NCI-H2196 treated with DMSO at 0.1 percent for 48 hours (cell line): ENCODE measurements at regions not wholly inside any gene's neighbourhood (a gene's known extent, or its start where the extent isn't known, plus 50 kb on each side); places are given as distances from the start of the nearest gene placed in this dataset.
"Not testable (repeated sequence)": the region's sequence is repeated elsewhere in the genome, so short reads cannot be mapped to it uniquely, and the experiment has no call there.

ENCODE experiments used
- DNase-seq: peaks from one replicate; lab custom pipeline; 2025; ENCODE audit not compliant: unreplicated experiment; lab: John Stamatoyannopoulos, UW

DNA sequence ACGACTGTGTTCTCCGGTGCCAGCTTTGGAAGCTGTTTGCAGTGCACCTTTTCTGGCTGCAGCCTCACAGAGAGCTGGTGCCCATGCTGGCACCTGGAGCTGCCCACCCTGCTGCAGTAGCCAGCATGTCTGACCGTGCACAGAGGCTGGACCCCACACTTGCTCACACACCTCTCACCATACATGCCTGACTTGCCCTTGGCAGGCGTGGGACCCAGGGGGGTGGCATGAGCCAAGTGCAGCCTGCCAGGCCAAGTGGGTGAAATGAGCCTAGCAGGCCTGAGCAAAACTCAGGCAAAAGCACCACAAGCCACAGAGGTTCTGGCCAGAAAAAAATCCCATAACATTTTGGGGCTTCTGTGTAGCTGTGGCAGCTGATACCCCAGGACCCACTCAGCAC, 258.8 kb downstream of the XPNPEP1 start:
- no peak for DNase-seq

GRCh38 chr10:109663122-109663521, 260.2 kb downstream of the XPNPEP1 start:
- DNase-seq = no peak

DNA sequence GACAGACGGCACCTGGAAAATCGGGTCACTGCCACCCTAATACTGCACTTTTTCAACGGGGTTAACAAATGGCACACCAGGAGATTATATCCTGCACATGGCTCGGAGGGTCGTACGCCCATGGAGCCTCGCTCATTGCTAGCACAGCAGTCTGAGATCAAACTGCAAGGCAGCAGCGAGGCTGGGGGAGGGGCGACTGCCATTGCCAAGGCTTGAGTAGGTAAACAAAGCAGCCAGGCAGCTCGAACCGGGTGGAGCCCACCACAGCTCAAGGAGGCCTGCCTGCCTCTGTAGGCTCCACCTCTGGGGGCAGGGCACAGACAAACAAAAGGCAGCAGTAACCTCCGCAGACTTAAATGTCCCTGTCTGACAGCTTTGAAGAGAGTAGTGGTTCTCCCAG, 270.7 kb downstream of the XPNPEP1 start:
- not testable (repeated sequence) for DNase-seq

DNA sequence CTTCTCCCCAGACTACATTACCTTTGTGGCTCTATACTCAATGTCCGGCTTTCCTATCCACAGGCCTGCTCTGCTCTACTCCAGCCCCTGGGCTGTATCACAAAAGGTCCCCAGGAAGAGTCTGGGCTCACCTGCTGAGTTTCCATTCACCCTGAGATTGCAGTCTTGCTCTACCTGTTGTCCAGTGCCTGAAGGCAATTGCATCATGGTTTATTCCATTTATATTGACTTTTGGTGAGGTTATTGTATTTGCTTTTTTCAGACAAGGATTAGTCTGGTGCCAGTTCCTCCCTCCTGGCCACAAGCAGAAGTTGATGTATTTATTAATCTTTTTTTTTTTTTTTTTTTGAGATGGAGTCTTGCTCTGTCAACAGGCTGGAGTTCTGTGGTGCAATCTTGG, 273.1 kb downstream of the XPNPEP1 start:
- DNase-seq = no peak

DNA sequence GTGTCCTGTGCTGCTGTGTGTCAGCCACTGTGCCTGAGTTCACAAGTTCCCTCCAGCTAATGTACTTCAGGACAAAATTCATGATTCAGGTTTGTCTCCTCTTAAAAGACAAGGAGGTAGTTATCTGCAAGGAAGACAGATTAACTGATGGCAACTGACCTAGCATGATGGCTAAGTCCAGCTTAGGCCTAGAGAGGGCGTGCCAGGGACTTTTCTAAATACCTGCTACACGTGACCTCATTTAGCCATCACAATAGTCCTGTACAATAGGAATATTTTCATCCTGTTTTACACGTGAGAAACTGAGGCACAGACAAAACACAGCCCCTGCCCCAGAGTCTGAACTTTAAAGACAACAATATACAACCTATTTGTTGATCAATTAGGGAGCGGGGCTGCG, 275.7 kb downstream of the XPNPEP1 start:
- no peak for DNase-seq

- no peak for DNase-seq
These were observed 289.5 kb downstream of the XPNPEP1 start for GRCh38 chr10:109633846-109634245.

DNA sequence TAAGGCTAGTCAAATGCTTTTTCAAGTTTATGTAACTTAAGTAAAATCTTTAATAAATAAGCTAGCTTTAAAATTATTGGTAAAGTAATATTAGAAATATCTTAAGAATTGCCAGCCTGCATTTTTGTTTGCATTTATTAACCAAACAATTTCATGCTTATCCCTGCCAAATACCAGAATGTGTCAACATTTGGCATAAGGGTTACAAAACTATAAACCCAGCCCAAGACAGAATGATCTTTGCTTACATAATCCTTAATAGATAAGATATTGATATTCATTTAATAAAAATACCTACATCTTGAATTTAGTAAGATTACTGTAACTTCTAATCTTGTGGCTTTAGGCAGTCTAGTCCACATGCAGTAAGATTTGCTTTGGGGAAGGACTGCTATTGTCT, 290.3 kb downstream of the XPNPEP1 start:
- not testable (repeated sequence) for DNase-seq

GRCh38 chr10:109624939-109625338, 298.4 kb downstream of the XPNPEP1 start:
- no peak for DNase-seq

GRCh38 chr10:109622566-109622965, 300.7 kb downstream of the XPNPEP1 start:
- no peak for DNase-seq

DNA sequence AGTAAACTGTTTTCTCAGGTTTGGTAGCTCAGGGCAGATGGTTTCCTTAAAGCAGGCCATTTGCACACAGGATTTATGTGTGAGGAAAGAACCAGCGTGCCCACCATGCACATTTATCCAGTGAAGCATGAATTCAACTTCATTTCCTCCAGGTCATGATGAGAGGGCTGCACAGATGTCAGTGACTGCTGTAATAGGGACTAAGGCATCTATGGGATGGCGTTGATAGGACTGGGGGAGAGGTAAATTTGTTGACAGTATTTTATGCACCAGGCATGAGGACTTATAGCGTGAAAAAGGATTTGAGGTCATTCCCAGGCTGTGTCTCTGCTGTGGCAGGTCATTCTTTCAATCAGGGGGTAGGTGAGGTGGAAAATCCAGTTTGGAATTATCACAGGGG, 302.9 kb downstream of the XPNPEP1 start:
- no peak for DNase-seq

- no peak for DNase-seq
These were observed 303.4 kb downstream of the XPNPEP1 start for GRCh38 chr10:109619914-109620313.

DNA sequence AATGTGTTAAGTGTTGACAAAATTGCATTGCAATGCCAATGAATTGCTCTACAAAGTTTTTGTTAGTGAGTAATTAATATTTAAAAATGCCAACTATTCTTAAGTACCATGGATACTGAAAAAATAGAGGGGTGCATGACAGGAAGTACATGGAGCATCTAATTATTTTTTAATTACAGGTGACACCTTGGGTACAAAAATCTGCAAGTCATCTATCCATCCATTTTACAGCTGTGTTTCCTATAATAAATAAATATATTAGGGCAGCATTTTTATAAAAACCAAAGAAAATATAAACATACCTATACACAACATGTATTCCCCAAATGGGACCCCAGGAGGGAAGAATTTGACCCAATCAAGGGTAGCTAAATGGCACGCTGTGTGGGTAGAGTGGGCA, 304.6 kb downstream of the XPNPEP1 start:
- no peak for DNase-seq

GRCh38 chr10:109618301-109618700, 305.0 kb downstream of the XPNPEP1 start:
- no peak for DNase-seq

DNA sequence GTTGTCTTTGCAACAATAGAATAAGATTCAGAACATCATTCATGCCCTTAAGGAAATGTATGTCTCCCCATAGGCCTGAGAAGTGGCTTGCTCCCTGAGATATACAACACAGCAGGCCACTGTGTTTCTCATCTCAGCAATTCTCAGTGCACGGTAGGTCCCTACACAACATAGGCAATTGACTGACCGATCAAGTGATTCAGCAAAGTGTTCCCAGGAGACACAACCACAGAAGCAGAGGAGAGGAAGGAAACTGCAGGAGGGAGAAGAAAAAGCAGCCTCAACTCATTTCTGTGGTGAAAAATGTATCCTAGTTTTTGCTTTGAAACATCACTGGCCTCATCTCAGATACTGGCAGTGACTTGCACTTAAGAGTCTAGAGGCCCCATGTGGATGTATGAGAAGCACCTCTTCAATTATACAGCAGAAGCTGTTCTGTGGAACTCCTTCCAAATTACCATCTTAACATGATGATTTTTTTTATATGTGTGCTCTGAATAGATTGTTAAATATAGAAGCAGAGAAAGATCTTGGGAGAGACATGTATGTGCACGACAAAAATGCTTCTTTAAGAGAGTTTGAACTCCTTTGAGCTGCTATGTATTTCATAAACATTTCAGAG, 306.8 kb downstream of the XPNPEP1 start:
- DNase-seq = no peak

DNA sequence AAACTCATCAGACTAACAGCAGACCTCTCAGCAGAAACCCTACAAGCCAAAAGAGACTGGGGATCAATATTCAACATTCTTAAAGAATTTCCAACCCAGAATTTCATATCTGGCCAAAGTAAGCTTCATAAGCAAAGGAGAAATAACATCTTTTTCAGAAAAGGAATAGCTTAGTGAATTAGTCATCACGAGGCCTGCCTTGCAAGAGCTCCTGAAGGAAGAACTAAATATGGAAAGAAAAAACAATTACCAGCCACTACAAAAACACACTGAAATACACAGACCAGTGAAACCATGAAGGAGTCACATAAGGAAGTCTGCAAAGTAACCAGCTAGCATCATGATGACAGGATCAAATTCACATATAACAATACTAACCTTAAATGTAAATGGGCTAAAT, 328.0 kb downstream of the XPNPEP1 start:
- not testable (repeated sequence) for DNase-seq

- DNase-seq = no peak
These were observed 329.6 kb downstream of the XPNPEP1 start for GRCh38 chr10:109593682-109594081.

DNA sequence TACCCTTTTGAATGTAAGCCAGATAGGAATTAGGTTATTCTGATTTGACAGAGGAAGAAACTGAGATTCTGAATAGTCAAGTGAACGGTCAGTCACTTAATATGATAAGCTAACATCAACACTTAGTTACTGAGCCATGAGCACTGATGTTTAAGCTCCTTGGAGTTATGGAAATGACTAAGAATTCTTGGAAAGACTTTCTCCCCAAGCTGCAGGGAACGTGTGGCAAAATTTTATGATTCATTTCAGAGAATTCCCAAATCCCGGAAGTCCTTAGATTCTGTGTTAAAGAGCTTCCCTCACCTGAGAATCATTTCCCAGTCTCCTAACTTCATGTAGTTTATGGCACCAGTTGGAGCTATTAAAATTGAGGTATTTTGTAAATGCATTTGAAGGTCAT, 330.9 kb downstream of the XPNPEP1 start:
- DNase-seq = no peak

DNA sequence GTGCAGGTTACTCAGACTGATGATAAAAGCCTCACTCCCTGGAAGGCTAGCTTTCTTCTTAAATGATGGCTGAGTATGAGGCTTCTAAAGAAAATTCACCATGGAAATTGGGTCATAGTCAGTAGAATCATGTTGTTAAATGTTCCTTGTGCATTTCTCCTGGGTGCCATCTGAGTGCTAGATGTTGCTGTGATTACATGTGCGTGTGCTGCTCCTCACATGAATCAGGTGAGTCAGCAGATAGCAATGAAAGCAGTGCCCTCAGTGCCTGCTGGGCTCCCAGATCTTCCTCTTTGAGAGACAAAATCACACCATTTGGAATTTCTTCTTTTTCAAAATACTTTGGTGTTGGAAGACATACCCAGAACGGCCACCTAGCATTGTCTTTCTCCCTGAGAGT, 331.7 kb downstream of the XPNPEP1 start:
- no peak for DNase-seq

- no peak for DNase-seq
These were observed 335.1 kb downstream of the XPNPEP1 start for GRCh38 chr10:109588259-109588658.

DNA sequence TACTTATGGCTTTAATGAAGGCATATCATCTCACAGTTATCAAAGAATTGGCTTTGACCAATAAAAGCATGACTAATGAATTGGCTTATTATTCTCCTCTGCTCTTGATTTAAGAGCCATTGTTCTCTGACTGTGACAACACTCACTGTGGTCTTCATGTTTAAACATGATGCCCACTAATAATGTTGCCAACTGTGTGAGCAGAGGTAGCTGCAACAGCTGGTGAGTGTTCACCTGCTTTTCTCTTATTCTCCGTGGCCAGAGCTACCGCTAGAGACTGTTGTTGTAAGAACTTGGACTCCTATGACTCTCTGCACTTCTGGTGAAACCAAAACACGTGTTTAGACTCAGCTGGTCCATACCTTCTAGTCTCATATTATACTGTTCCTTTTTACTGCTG, 335.9 kb downstream of the XPNPEP1 start:
- no peak for DNase-seq

DNA sequence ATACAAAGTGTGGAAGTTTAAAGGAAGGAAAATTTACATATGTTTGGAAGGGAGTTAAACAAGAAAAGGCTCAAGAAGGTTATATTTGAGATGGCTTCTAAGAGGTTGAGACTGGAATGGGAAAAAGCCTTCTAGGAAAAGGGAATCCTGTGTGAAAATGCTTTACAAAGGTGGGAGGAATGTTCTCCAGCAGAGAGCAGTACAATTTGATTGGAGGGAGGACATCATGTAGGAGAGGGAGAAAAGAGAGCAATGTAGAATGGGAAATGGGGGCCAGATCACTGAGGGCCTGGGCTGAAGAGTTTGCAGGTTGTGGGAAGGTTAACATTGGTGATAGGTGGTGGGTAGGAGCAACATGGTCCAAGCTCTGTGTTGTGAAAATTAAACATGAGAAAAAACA, 366.9 kb downstream of the XPNPEP1 start:
- no peak for DNase-seq

DNA sequence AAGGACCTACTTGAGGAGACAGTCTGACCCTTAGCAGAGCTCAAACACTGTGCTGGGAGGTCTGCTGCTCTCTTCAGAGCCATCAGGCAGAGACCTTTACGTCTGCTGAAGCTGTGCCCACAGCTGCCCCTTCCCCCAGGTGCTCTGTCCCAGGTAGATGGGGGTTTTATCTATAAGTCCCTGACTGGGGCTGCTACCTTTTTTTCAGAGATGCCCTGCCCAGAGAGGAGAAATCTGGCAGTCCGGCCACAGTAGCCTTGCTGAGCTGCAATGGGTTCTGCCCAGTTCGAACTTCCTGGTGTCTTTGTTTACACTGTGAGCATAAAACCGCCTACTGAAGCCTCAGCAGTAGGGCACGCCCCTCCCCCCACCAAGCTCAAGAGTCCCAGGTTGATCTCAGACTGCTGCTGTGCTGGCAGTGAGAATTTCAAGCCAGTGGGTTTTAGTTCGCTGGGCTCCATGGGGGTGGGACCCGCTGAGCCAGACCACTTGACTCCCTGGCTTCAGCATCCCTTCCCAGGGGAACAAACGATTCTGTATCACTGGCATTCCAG, 381.2 kb downstream of the XPNPEP1 start:
- not testable (repeated sequence) for DNase-seq

DNA sequence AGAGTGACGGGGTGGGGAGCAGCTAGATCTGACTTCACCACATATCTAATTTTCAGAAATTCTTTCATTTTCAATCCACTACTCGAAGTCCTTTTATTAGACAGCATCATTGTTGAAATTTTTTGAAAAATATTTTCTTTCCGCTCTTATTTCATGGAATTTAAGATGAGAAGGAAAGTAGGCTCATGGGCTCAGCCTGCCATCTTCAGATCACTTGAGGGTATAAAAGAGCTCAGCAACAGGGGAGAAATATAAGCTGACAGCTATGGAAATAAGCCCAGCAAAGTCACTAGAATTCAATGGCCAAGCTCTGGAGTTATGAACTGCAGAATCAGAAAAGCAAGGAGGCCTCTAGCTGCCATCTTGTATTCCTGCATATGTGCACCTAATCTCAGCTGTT, 389.1 kb downstream of the XPNPEP1 start:
- DNase-seq = no peak
